Erythroblast (primary cell): ENCODE measurements at regions not wholly inside any gene's neighbourhood (a gene's known extent, or its start where the extent isn't known, plus 50 kb on each side); places are given as distances from the start of the nearest gene placed in this dataset.
"Not testable (repeated sequence)": the region's sequence is repeated elsewhere in the genome, so short reads cannot be mapped to it uniquely, and the experiment has no call there.

Experiments used
- DNase-seq, 2 experiments: peaks; one replicate each; lab custom pipeline; 2025; lab: John Stamatoyannopoulos, UW
- GATA1 ChIP-seq: IDR thresholded peaks from 2 replicates; pipeline ENCODE4 v1.6.1; 2011; ENCODE audit warnings: low read depth, mild to moderate bottlenecking, control low read depth, low read length, moderate library complexity
- POLR2A ChIP-seq: IDR thresholded peaks from 2 replicates; pipeline ENCODE4 v1.6.1; 2011; ENCODE audit warnings: mild to moderate bottlenecking, low read length

- DNase-seq, result no peak
- TF ChIP-seq GATA1, result no peak
- no peak for TF ChIP-seq POLR2A
These were observed 329.6 kb upstream of the SEMA3C start for GRCh38 chr7:81248420-81248819.

- not testable (repeated sequence) for DNase-seq
These were observed 328.5 kb upstream of the SEMA3C start for GRCh38 chr7:81247364-81247763.

- no peak for DNase-seq
- TF ChIP-seq GATA1 (no peak), POLR2A (no peak)
These were observed 326.5 kb upstream of the SEMA3C start for GRCh38 chr7:81245353-81245752.

- peak; percentile 71 to 81 for DNase-seq
- no peak for TF ChIP-seq GATA1
- TF ChIP-seq POLR2A, result no peak
These were observed 325.4 kb upstream of the SEMA3C start for GRCh38 chr7:81244224-81244623.

- no peak for TF ChIP-seq POLR2A
- TF ChIP-seq GATA1, result no peak
- no peak for DNase-seq
These were observed 317.7 kb upstream of the SEMA3C start for GRCh38 chr7:81236560-81236959.

GRCh38 chr7:81235997-81236396 is 317.1 kb upstream of the SEMA3C start:
- no peak for DNase-seq
- TF ChIP-seq GATA1 (no peak), POLR2A (no peak)

- no peak for DNase-seq
- TF ChIP-seq POLR2A (no peak), GATA1 (no peak)
These were observed 316.0 kb upstream of the SEMA3C start for GRCh38 chr7:81234896-81235295.

GRCh38 chr7:81233208-81233940 is 314.5 kb upstream of the SEMA3C start:
- DNase-seq, result no peak
- TF ChIP-seq POLR2A, result no peak
- no peak for TF ChIP-seq GATA1

- no peak for DNase-seq
- TF ChIP-seq GATA1, result no peak
- TF ChIP-seq POLR2A, result no peak
These were observed 313.4 kb upstream of the SEMA3C start for GRCh38 chr7:81232084-81232799.

GRCh38 chr7:81231301-81231838 is 312.5 kb upstream of the SEMA3C start:
- no peak for DNase-seq
- TF ChIP-seq POLR2A, result no peak
- TF ChIP-seq GATA1, result no peak

GRCh38 chr7:81226234-81226633 is 307.4 kb upstream of the SEMA3C start:
- no peak for TF ChIP-seq GATA1
- no peak for TF ChIP-seq POLR2A
- DNase-seq, result no peak

GRCh38 chr7:81222692-81223091 is 303.8 kb upstream of the SEMA3C start:
- not testable (repeated sequence) for DNase-seq

- TF ChIP-seq GATA1 (no peak), POLR2A (no peak)
- DNase-seq, result no peak
These were observed 302.8 kb upstream of the SEMA3C start for GRCh38 chr7:81221527-81222217.
